ENCODE measurements at regions not wholly inside any gene's neighbourhood (a gene's known extent, or its start where the extent isn't known, plus 50 kb on each side); places are given as distances from the start of the nearest gene placed in this dataset.

DNA sequence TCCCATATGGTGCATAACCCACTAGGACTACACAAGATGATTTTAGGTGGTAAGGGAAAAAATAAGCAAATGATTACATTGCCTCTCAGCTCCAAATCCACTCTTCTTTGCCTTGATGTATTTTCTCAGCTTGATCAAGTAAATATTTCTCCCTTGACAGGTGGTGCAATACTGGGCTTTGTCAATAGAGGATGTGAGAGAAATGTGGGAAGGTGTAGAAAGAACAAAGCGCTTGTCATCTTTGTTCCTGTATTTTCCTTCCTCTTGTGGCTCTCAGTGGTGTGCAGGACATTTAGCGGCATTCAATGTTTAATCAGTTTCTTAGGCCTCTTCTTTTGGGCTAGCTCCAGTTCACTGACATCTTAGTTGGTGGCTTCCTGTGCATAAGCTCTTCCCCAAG lies 1165.8 kb upstream of the GOT2 start:
- no peak for DNase-seq (ENCODE audit: low read depth)
- no peak overlapping the region for H3K4me3 ChIP-seq (ENCODE audit: low read depth, low read length)
- TF ChIP-seq, protein P1, sequence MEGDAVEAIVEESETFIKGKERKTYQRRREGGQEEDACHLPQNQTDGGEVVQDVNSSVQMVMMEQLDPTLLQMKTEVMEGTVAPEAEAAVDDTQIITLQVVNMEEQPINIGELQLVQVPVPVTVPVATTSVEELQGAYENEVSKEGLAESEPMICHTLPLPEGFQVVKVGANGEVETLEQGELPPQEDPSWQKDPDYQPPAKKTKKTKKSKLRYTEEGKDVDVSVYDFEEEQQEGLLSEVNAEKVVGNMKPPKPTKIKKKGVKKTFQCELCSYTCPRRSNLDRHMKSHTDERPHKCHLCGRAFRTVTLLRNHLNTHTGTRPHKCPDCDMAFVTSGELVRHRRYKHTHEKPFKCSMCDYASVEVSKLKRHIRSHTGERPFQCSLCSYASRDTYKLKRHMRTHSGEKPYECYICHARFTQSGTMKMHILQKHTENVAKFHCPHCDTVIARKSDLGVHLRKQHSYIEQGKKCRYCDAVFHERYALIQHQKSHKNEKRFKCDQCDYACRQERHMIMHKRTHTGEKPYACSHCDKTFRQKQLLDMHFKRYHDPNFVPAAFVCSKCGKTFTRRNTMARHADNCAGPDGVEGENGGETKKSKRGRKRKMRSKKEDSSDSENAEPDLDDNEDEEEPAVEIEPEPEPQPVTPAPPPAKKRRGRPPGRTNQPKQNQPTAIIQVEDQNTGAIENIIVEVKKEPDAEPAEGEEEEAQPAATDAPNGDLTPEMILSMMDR (IDR thresholded peaks at IDR 0.05; ENCODE audit: insufficient read depth, low read depth, low read length): no peak

DNA sequence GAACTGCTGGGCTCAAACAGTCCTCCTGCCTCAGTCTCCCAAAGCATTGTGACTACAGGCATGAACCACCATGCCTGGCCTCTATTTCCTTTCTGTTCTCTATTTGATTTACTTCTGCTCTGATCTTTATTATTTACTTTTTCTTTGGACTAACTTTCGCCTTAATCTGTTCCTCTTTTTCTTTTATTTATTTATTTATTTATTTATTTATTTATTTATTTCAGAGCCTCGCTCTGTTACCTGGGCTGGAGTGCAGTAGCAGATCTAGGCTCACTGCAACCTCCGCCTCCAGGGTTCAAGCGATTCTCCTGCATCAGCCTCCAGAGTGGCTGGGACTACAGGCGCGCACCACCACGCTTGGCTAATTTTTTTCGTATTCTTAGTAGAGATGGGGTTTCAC lies 1158.3 kb upstream of the GOT2 start:
- TF ChIP-seq, protein P1 (IDR thresholded peaks at IDR 0.05; ENCODE audit: insufficient read depth, low read depth, low read length): no peak
- no peak for DNase-seq (ENCODE audit: low read depth)
- H3K4me3 ChIP-seq (ENCODE audit: low read depth, low read length): no peak overlapping the region

DNA sequence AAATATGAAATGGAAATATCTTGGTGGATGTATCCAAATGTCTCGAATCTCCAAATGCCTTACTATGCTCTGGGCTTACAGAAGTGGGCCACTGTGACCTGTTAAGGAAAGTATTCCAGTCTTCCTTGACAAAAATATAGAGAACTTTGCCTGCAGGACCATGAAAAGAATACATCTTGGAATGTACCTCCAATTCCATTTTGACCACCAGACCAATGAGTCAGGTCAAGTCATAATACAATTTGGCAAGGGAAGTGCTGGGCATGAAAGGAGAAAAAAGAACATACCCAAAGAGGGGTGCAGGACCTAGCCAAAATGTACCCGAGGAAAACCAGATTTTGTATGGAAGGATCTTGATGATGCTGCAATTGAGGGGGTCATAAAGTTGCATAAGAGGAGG lies 1153.7 kb upstream of the GOT2 start:
- H3K4me3 ChIP-seq (ENCODE audit: low read depth, low read length): no peak overlapping the region
- no peak for DNase-seq (ENCODE audit: low read depth)
- TF ChIP-seq, protein P1 (IDR thresholded peaks at IDR 0.05; ENCODE audit: insufficient read depth, low read depth, low read length): no peak

DNA sequence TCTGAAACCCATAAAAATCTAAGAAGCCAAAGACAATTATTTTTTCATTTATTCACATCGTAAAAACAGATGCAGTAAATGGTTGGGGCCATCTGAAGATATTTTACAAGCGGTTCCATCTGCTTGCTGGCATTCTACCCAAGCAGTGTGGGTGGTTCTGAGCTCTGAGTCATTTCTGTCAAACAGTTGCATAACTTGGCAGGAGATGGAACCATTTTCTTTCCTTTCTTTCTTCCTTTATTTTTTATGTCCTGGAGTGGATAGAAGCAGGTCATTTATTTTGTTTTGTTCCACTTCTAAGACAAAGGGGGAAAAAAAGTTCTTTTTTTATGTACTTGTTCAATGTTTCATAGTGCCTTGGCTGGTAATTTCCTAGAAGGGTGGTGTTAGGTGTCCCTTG lies 1151.9 kb upstream of the GOT2 start:
- TF ChIP-seq, protein P1 (IDR thresholded peaks at IDR 0.05; ENCODE audit: insufficient read depth, low read depth, low read length): no peak
- H3K4me3 ChIP-seq (ENCODE audit: low read depth, low read length): no peak overlapping the region
- DNase-seq (ENCODE audit: low read depth): no peak

DNA sequence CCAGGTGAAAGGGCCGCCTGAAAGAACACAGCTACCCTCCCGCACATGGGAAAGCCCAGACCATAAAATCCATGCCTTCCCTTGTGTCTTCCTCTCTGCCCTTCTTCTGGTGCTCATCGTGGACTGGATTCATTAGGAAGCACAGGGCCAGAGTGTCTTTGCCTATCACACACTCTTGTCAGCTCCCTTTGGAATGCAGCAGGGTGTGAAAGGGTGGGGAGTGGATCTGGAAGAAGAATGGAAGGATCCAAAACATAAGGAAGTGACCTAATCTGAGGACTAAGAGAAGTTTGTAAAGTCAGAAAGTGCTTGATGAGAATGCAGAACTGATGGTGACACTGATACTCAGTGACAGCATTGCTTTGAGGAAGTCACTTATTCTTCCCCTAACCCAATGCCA lies 1147.3 kb upstream of the GOT2 start:
- DNase-seq (ENCODE audit: low read depth): no peak
- TF ChIP-seq, protein P1 (IDR thresholded peaks at IDR 0.05; ENCODE audit: insufficient read depth, low read depth, low read length): no peak
- no peak overlapping the region for H3K4me3 ChIP-seq (ENCODE audit: low read depth, low read length)

DNA sequence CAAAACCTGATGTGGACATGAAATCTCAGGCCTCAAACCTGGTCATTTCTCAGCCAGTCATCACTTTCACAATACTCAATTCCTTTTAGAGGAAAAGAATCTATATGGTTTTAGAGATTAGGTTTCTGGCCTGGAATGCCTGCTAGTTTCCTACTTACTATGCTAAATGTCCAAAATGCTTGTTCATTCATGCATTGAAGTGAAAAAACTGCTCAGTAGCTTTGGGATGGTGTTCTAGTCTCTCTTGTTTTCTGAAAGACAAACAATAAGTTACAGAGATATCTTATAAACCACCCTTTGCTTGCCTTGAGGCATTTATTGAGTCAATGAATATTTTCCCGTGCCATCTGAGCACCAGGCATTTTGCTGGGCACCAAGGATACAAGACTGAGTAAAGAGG lies 1146.5 kb upstream of the GOT2 start:
- DNase-seq (ENCODE audit: low read depth): no peak
- TF ChIP-seq, protein P1 (IDR thresholded peaks at IDR 0.05; ENCODE audit: insufficient read depth, low read depth, low read length): no peak
- H3K4me3 ChIP-seq (ENCODE audit: low read depth, low read length): no peak overlapping the region

DNA sequence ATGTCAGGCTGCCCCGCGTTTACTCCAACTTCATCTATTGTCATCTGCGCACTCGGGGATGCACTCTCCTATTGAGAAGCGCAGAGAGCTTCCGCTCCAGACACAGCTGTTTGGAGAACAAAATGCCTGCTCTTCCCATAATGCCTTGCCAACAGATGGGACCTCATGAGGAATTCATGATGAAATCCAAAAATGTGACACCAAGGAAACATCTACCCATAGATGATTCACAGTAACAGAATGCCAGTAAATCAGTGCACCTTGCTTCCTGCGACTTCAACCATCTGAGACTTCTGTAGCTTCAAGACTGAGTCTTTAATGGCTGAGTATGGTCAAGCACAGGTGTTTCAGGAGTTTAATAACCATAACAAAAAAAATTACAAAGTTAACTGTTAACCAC lies 1144.9 kb upstream of the GOT2 start:
- TF ChIP-seq, protein P1 (IDR thresholded peaks at IDR 0.05; ENCODE audit: insufficient read depth, low read depth, low read length): no peak
- no peak for DNase-seq (ENCODE audit: low read depth)
- H3K4me3 ChIP-seq (ENCODE audit: low read depth, low read length): no peak overlapping the region

Measured in fibroblast of villous mesenchyme (primary cell).